HG03108 (cell line): ENCODE measurements at regions not wholly inside any gene's neighbourhood (a gene's known extent, or its start where the extent isn't known, plus 50 kb on each side); places are given as distances from the start of the nearest gene placed in this dataset.

ENCODE experiments used
- ATAC-seq: cut with Tn5 transposase; IDR thresholded peaks from one replicate; pipeline ENCODE4 v1.9.1; 2021; ENCODE audit warnings: moderate library complexity; ENCODE audit not compliant: unreplicated experiment

GRCh38 chr5:175056831-175057230 is 332.4 kb downstream of the MSX2 start:
- ATAC-seq: no peak

- no peak for ATAC-seq
Measured at GRCh38 chr5:175054243-175054642, 329.9 kb downstream of the MSX2 start.

- no peak for ATAC-seq
Measured at GRCh38 chr5:175052351-175052750, 328.0 kb downstream of the MSX2 start.

- ATAC-seq: no peak
Measured at GRCh38 chr5:175047048-175047447, 322.7 kb downstream of the MSX2 start.

- no peak for ATAC-seq
Measured at GRCh38 chr5:175045820-175046219, 321.4 kb downstream of the MSX2 start.

- no peak for ATAC-seq
Measured at GRCh38 chr5:175037820-175038219, 313.4 kb downstream of the MSX2 start.

GRCh38 chr5:175035882-175036533 is 311.6 kb downstream of the MSX2 start:
- ATAC-seq: no peak

GRCh38 chr5:175034924-175035323 is 310.5 kb downstream of the MSX2 start:
- no peak for ATAC-seq

GRCh38 chr5:175032741-175033151 is 308.4 kb downstream of the MSX2 start:
- ATAC-seq: no peak

GRCh38 chr5:175032013-175032412 is 307.6 kb downstream of the MSX2 start:
- no peak for ATAC-seq

- ATAC-seq: no peak
Measured at GRCh38 chr5:175027390-175027789, 303.0 kb downstream of the MSX2 start.

- no peak for ATAC-seq
Measured at GRCh38 chr5:175025077-175025476, 300.7 kb downstream of the MSX2 start.

- ATAC-seq: no peak
Measured at GRCh38 chr5:175021841-175022625, 297.7 kb downstream of the MSX2 start.

- no peak for ATAC-seq
Measured at GRCh38 chr5:175021321-175021720, 296.9 kb downstream of the MSX2 start.

GRCh38 chr5:175015028-175015685 is 290.8 kb downstream of the MSX2 start:
- ATAC-seq: no peak

- no peak for ATAC-seq
Measured at GRCh38 chr5:175013251-175013650, 288.9 kb downstream of the MSX2 start.

- ATAC-seq: no peak
Measured at GRCh38 chr5:175012267-175012666, 287.9 kb downstream of the MSX2 start.

- ATAC-seq: no peak
Measured at GRCh38 chr5:175003531-175003930, 279.1 kb downstream of the MSX2 start.

GRCh38 chr5:175001876-175002645 is 277.7 kb downstream of the MSX2 start:
- ATAC-seq: no peak

GRCh38 chr5:175001311-175001710 is 276.9 kb downstream of the MSX2 start:
- ATAC-seq: no peak

- no peak for ATAC-seq
Measured at GRCh38 chr5:174999581-174999980, 275.2 kb downstream of the MSX2 start.
